IMR-90 (cell line): ENCODE measurements at regions not wholly inside any gene's neighbourhood (a gene's known extent, or its start where the extent isn't known, plus 50 kb on each side); places are given as distances from the start of the nearest gene placed in this dataset.

Experiments used
- ATAC-seq: fragments of 200-7000 bp; cut with Tn5 transposase; 2 replicates; pipeline ENCODE4 v1.9.1; 2020; ENCODE audit warnings: low read depth, mild to moderate bottlenecking, moderate library complexity
- BruUV-seq: library from RNA; stranded (reverse); fragments of 400-500 nt; replicated peaks from 2 replicates; lab custom pipeline; 2021; lab: Mats Ljungman, UMichigan
- CTCF ChIA-PET: fragments of 300-600 bp; formaldehyde crosslinking; extraction: SDS; loops from one replicate; lab custom pipeline; 2021; ENCODE audit warnings: antibody characterized with exemption; lab: Yijun Ruan, JAX
- POLR2A ChIA-PET: fragments of 300-600 bp; sonication (Branson Sonifier 250); formaldehyde crosslinking; loops from one replicate; lab custom pipeline; 2022; ENCODE audit warnings: antibody characterized with exemption; ENCODE audit not compliant: unreplicated experiment; lab: Charles Lee
- DNase-seq: peaks from one replicate; pipeline ENCODE4 v3.0.0; 2013
- H2AFZ ChIP-seq: replicated peaks from 2 replicates; pipeline ENCODE3; 2013; ENCODE audit warnings: low read length, mild to moderate bottlenecking; ENCODE audit not compliant: poor library complexity
- H2AK5ac ChIP-seq: 2 replicates; pipeline ENCODE4 v1.6.1; 2013; ENCODE audit warnings: low read depth, low read length, inconsistent platforms
- H2AK9ac ChIP-seq: replicated peaks from 2 replicates; pipeline ENCODE3; 2013; ENCODE audit warnings: mild to moderate bottlenecking, low read depth, low read length, moderate library complexity; ENCODE audit not compliant: poor library complexity
- H2BK120ac ChIP-seq: 2 replicates; pipeline ENCODE4 v1.6.1; 2013; ENCODE audit warnings: low read depth, low read length, inconsistent platforms
- H2BK15ac ChIP-seq: 3 replicates; pipeline ENCODE4 v1.6.1; 2013; ENCODE audit warnings: low read depth, low read length, inconsistent platforms
- H2BK20ac ChIP-seq: 2 replicates; pipeline ENCODE4 v1.6.1; 2013; ENCODE audit warnings: low read depth, mild to moderate bottlenecking, inconsistent platforms, low read length, moderate library complexity
- H2BK5ac ChIP-seq: 2 replicates; pipeline ENCODE4 v1.6.1; 2013; ENCODE audit warnings: mild to moderate bottlenecking, low read depth, low read length, inconsistent platforms; ENCODE audit not compliant: poor library complexity, severe bottlenecking
- H3K14ac ChIP-seq: replicated peaks from 2 replicates; pipeline ENCODE4 v1.6.1; 2013; ENCODE audit warnings: low read depth, low read length, inconsistent platforms
- H3K18ac ChIP-seq: 2 replicates; pipeline ENCODE4 v1.6.1; 2013; ENCODE audit warnings: low read depth, low read length, control low read depth
- H3K23ac ChIP-seq: 2 replicates; pipeline ENCODE4 v1.6.1; 2013; ENCODE audit warnings: low read depth, low read length, inconsistent platforms
- H3K27ac ChIP-seq: 2 replicates; pipeline ENCODE4 v1.5.1; 2013; ENCODE audit warnings: mild to moderate bottlenecking, control low read depth, low read length; ENCODE audit not compliant: insufficient read depth
- H3K27me3 ChIP-seq: 2 replicates; pipeline ENCODE4 v1.6.1; 2013; ENCODE audit warnings: low read length; ENCODE audit not compliant: control insufficient read depth, insufficient read depth
- H3K36me3 ChIP-seq: 2 replicates; pipeline ENCODE4 v1.6.1; 2013; ENCODE audit warnings: low read length, mixed read lengths; ENCODE audit not compliant: control insufficient read depth, insufficient read depth
- H3K4ac ChIP-seq: 2 replicates; pipeline ENCODE4 v1.6.1; 2013; ENCODE audit warnings: low read depth, low read length, inconsistent platforms
- H3K4me1 ChIP-seq: 2 replicates; pipeline ENCODE4 v1.6.1; 2013; ENCODE audit warnings: low read length, mixed read lengths; ENCODE audit not compliant: control insufficient read depth, insufficient read depth
- H3K4me2 ChIP-seq: 2 replicates; pipeline ENCODE4 v1.6.1; 2013; ENCODE audit warnings: low read depth, mild to moderate bottlenecking, control low read depth, low read length, moderate library complexity
- H3K4me3 ChIP-seq: 2 replicates; pipeline ENCODE4 v1.5.1; 2013; ENCODE audit warnings: low read depth, mild to moderate bottlenecking, control low read depth, low read length, moderate library complexity; ENCODE audit not compliant: insufficient read depth
- H3K56ac ChIP-seq: 2 replicates; pipeline ENCODE4 v1.6.1; 2013; ENCODE audit warnings: low read length, inconsistent platforms; ENCODE audit not compliant: insufficient read depth; ENCODE audit errors: extremely low read depth
- H3K79me1 ChIP-seq, 2 experiments: 2 replicates each; pipeline ENCODE4 v1.6.1; 2013; ENCODE audit warnings: low read length in 2 of 2, inconsistent platforms in 1 of 2, low read depth in 1 of 2
- H3K9ac ChIP-seq: 2 replicates; pipeline ENCODE4 v1.6.1; 2013; ENCODE audit warnings: low read depth, low read length, control low read depth
- H3K9me1 ChIP-seq: 2 replicates; pipeline ENCODE4 v1.6.1; 2013; ENCODE audit warnings: low read length, inconsistent platforms; ENCODE audit not compliant: insufficient read depth
- H3K9me3 ChIP-seq: 2 replicates; pipeline ENCODE4 v1.6.1; 2013; ENCODE audit warnings: low read length; ENCODE audit not compliant: control insufficient read depth, insufficient read depth
- H4K20me1 ChIP-seq: 2 replicates; pipeline ENCODE4 v1.6.1; 2013; ENCODE audit warnings: low read length, inconsistent platforms; ENCODE audit not compliant: insufficient read depth
- H4K5ac ChIP-seq: 2 replicates; pipeline ENCODE4 v1.6.1; 2013; ENCODE audit warnings: mild to moderate bottlenecking, low read depth, low read length, control low read depth
- H4K8ac ChIP-seq, 2 experiments: 2 replicates each; pipeline ENCODE4 v1.6.1; 2013; ENCODE audit warnings: low read depth in 2 of 2, low read length in 2 of 2, control low read depth in 1 of 2, inconsistent platforms in 1 of 2
- H4K91ac ChIP-seq: 2 replicates; pipeline ENCODE4 v1.6.1; 2013; ENCODE audit warnings: low read depth, low read length, inconsistent platforms; ENCODE audit not compliant: insufficient read depth
- MAFK ChIP-seq: IDR thresholded peaks from 2 replicates; pipeline ENCODE4 v1.6.1; 2012; ENCODE audit warnings: low read depth, low read length, improper control_type of control experiment
- MXI1 ChIP-seq: IDR thresholded peaks from 2 replicates; pipeline ENCODE4 v1.6.1; 2012; ENCODE audit warnings: low read depth, mild to moderate bottlenecking, low read length, moderate library complexity, borderline replicate concordance
- NFE2L2 ChIP-seq: fragments of 150-350 bp; IDR thresholded peaks from 2 replicates; pipeline ENCODE4 v1.6.1; 2016; ENCODE audit warnings: low read depth, mild to moderate bottlenecking, low read length
- POLR2A ChIP-seq: IDR thresholded peaks from 2 replicates; pipeline ENCODE4 v1.6.1; 2012; ENCODE audit warnings: mild to moderate bottlenecking, low read depth, low read length
- RAD21 ChIP-seq: IDR thresholded peaks from 2 replicates; pipeline ENCODE4 v1.6.1; 2012; ENCODE audit warnings: low read length, improper control_type of control experiment
- RCOR1 ChIP-seq: IDR thresholded peaks from 2 replicates; pipeline ENCODE4 v1.6.1; 2012; ENCODE audit warnings: mild to moderate bottlenecking, low read length, improper control_type of control experiment; ENCODE audit not compliant: insufficient replicate concordance
- RFX5 ChIP-seq: IDR thresholded peaks from 2 replicates; pipeline ENCODE4 v1.8.0; 2012; ENCODE audit warnings: low read depth, mild to moderate bottlenecking, low read length, moderate library complexity
- WGBS, 2 experiments: methylation state at CpG; one replicate each; pipeline versions ENCODE4 v1.1.5 to v1.1.7; 2013; ENCODE audit warnings: missing lambda C conversion rate in 2 of 2; ENCODE audit not compliant: insufficient read length in 1 of 2; ENCODE audit errors: extremely low coverage in 2 of 2; 5-methylcytosine and 5-hydroxymethylcytosine counted together
- dilution Hi-C: fragments of 300-500 bp; cut with HindIII; formaldehyde crosslinking; loops from one replicate; pipeline ENCODE4 v1.14.3; 2018; ENCODE audit warnings: low sequenced_read_pairs; ENCODE audit not compliant: unreplicated experiment
- in situ Hi-C: fragments of 300-500 bp; cut with MboI; formaldehyde crosslinking; loops from 3 replicates; pipeline ENCODE4 v1.14.3; 2019; ENCODE audit warnings: low sequenced_read_pairs, inconsistent platforms, mixed read lengths
- intact Hi-C: fragments of 100-400 bp; cut with micrococcal nuclease; formaldehyde crosslinking; loops from 2 replicates; pipeline ENCODE4 v1.10.0; 2022
- TF ChIP-seq, protein P1 (sequence below): fragments of 150-350 bp; IDR thresholded peaks from 2 replicates; pipeline ENCODE4 v1.6.1; 2016; ENCODE audit warnings: low read depth, mild to moderate bottlenecking, low read length, moderate library complexity, borderline replicate concordance

DNA sequence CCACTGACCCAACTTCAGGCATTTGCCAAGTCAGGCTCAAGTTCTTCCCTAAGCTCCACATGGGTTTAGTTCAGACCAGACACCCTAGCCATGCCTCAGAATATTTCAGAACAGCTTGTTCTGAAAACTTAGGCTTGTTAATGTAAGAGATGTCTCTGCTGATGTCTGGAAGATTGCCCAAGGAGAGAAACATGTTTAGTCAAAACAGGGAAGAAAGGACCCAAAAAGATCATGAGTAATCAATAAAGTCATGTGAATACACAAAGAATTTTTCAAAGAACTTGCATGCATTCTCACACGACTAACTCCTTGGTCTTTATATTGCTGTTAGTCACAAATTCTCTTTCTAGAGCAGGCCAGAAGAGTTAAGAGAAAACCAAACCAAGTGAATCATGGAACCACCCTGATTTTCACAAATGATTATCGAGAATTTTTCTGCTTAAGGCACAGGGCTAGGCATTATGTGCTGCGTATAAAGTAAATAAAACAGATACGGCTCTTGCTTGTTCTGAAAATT lies 158.1 kb upstream of the HMHB1 start:
- no peak overlapping the region for H4K8ac ChIP-seq
- H3K14ac ChIP-seq: no peak overlapping the region
- no peaks in the 10 kb centered on the region for H4K20me1 ChIP-seq
- ChIA-PET POLR2A (no interaction called here), CTCF (no interaction called here)
- H3K9ac ChIP-seq: no peak overlapping the region
- H3K36me3 ChIP-seq: no peaks in the 10 kb centered on the region
- no peak for ATAC-seq
- H4K91ac ChIP-seq: no peak overlapping the region
- dilution Hi-C loops (no loop called here), intact Hi-C loops (no loop called here), in situ Hi-C loops (no loop called here)
- no peak overlapping the region for H3K4me2 ChIP-seq
- no peak overlapping the region for H2BK120ac ChIP-seq
- H3K9me3 ChIP-seq: no peaks in the 10 kb centered on the region
- no peak overlapping the region for H3K23ac ChIP-seq
- no peak for DNase-seq
- WGBS, 2 experiments: no CpG with 5 or more reads among the region's 4 CpGs
- no peak overlapping the region for H2BK20ac ChIP-seq
- no peaks in the 10 kb centered on the region for H3K9me1 ChIP-seq
- no peak overlapping the region for H3K4ac ChIP-seq
- no peaks in the 10 kb centered on the region for H3K27me3 ChIP-seq
- no peak overlapping the region for H2AK9ac ChIP-seq
- H3K79me1 ChIP-seq: no peaks in the 10 kb centered on the region
- no peak overlapping the region for H2AFZ ChIP-seq
- H3K27ac ChIP-seq: no peak overlapping the region
- H3K4me3 ChIP-seq: no peak overlapping the region
- H2BK5ac ChIP-seq: no peak overlapping the region
- no peak overlapping the region for H3K18ac ChIP-seq
- H2BK15ac ChIP-seq: no peak overlapping the region
- no TSS peak for BruUV-seq
- TF ChIP-seq NFE2L2 (no peak), MAFK (no peak), RCOR1 (no peak), POLR2A (no peak), RFX5 (no peak), RAD21 (no peak), MXI1 (no peak)
- TF ChIP-seq, protein P1, sequence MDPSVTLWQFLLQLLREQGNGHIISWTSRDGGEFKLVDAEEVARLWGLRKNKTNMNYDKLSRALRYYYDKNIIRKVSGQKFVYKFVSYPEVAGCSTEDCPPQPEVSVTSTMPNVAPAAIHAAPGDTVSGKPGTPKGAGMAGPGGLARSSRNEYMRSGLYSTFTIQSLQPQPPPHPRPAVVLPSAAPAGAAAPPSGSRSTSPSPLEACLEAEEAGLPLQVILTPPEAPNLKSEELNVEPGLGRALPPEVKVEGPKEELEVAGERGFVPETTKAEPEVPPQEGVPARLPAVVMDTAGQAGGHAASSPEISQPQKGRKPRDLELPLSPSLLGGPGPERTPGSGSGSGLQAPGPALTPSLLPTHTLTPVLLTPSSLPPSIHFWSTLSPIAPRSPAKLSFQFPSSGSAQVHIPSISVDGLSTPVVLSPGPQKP: no peak
- no peaks in the 10 kb centered on the region for H3K4me1 ChIP-seq
- H4K5ac ChIP-seq: no peak overlapping the region
- H2AK5ac ChIP-seq: no peak overlapping the region
- H3K56ac ChIP-seq: no peak overlapping the region
